ENCODE measurements at regions not wholly inside any gene's neighbourhood (a gene's known extent, or its start where the extent isn't known, plus 50 kb on each side); places are given as distances from the start of the nearest gene placed in this dataset.

DNA sequence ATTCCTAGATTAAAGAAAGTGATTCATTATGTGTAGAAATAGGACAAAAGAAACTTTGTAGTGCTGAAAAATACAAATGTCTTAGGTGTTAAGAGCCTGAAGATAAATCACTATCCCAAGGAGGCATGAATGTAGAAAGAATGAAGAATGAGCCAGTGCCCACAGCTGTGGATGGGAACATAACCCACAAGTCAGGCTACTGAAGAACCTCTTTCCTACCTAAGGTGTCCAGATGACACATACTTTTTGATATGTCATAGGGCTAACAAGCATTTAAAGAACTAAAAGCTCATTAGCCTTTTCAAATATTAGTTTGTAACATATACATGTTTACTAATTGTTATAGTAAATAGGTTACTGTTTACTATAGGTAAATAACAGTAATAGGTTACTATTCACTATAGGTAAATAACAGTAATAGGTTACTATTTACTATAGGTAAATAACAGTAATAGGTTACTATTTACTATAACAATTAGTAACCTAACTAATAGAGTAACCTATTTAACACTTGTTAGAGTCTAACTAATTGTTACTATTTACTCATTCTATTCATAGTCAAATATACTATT, 275.0 kb upstream of the KYNU start:
- Histone ChIP-seq H3K27ac (no peak overlapping the region), H3K4me1 (no peaks in the 10 kb centered on the region), H3K4me3 (no peak overlapping the region), H3K36me3 (no peaks in the 10 kb centered on the region), H3K9me3 (no peaks in the 10 kb centered on the region), H3K27me3 (replicated peaks in 1 of 7) (no peaks in the 10 kb centered on the region)
- TF ChIP-seq, protein P1, sequence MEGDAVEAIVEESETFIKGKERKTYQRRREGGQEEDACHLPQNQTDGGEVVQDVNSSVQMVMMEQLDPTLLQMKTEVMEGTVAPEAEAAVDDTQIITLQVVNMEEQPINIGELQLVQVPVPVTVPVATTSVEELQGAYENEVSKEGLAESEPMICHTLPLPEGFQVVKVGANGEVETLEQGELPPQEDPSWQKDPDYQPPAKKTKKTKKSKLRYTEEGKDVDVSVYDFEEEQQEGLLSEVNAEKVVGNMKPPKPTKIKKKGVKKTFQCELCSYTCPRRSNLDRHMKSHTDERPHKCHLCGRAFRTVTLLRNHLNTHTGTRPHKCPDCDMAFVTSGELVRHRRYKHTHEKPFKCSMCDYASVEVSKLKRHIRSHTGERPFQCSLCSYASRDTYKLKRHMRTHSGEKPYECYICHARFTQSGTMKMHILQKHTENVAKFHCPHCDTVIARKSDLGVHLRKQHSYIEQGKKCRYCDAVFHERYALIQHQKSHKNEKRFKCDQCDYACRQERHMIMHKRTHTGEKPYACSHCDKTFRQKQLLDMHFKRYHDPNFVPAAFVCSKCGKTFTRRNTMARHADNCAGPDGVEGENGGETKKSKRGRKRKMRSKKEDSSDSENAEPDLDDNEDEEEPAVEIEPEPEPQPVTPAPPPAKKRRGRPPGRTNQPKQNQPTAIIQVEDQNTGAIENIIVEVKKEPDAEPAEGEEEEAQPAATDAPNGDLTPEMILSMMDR (IDR thresholded peaks at IDR 0.05 in 8 of 11, conservative IDR thresholded peaks at IDR 0.05 in 3 of 11), result no peak
- TF ChIP-seq POLR2AphosphoS5 (IDR thresholded peaks at IDR 0.05) (no peak), POLR2A (IDR thresholded peaks at IDR 0.05) (no peak)
- no peak for DNase-seq
- intact Hi-C loops (cut with DNase I; ENCODE audit: low total_unique reads), result no loop called here

DNA sequence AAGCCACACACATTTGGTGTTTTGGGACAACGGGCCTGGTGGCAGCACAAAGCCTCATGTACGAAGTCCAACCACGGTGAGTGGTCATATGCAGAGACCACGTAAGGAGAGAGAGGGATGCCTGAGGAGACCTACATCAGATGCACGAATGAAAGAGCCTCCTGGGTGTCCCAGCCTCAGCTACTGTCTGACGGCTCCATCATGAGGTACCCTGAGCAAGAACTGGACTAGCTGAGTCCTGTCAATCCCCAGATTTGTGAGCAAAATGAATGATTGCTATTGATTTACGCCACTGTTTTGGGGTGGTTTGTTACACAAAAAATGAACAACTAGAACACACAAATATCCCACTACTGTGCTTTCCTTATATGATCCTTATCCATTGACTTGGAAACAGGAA, 275.7 kb upstream of the KYNU start:
- Histone ChIP-seq H3K9me3 (no peaks in the 10 kb centered on the region), H3K36me3 (no peaks in the 10 kb centered on the region), H3K4me3 (no peak overlapping the region), H3K27ac (no peak overlapping the region), H3K4me1 (no peaks in the 10 kb centered on the region), H3K27me3 (replicated peaks in 1 of 7) (no peaks in the 10 kb centered on the region)
- 76 to 89% (median 81%) methylated on average over 7 of the region's 7 CpGs for WGBS, 5 donors
- DNase-seq, result no peak
- intact Hi-C loops (cut with DNase I; ENCODE audit: low total_unique reads), result no loop called here
- TF ChIP-seq, protein P1 (IDR thresholded peaks at IDR 0.05 in 8 of 11, conservative IDR thresholded peaks at IDR 0.05 in 3 of 11), result no peak
- TF ChIP-seq POLR2A (IDR thresholded peaks at IDR 0.05), result no peak
- no peak for TF ChIP-seq POLR2AphosphoS5 (IDR thresholded peaks at IDR 0.05)

DNA sequence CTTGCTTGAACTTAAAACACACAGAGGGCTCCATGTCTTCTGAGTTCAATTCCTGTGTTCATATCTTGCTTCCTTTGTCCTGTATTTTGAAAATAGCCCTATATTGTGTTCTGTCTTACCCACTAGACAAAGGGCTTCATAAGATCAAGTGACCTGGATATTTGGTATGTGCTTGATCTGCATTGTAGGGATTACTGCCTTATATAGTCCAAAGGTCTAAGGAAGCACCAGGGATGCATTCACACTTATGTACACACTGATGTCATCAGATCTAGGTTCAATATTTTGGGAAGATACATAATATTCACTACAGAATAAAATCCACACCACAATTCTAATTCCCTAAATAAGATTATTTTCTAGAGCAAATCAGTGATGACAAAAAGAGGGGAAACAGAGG, 278.0 kb upstream of the KYNU start:
- Histone ChIP-seq H3K27me3 (replicated peaks in 1 of 7) (no peaks in the 10 kb centered on the region), H3K9me3 (no peaks in the 10 kb centered on the region), H3K4me3 (no peak overlapping the region), H3K4me1 (no peaks in the 10 kb centered on the region), H3K36me3 (no peaks in the 10 kb centered on the region), H3K27ac (no peak overlapping the region)
- TF ChIP-seq, protein P1 (IDR thresholded peaks at IDR 0.05 in 8 of 11, conservative IDR thresholded peaks at IDR 0.05 in 3 of 11), result no peak
- TF ChIP-seq POLR2A (IDR thresholded peaks at IDR 0.05) (no peak), POLR2AphosphoS5 (IDR thresholded peaks at IDR 0.05) (no peak)
- intact Hi-C loops (cut with DNase I; ENCODE audit: low total_unique reads), result no loop called here
- DNase-seq, result no peak

DNA sequence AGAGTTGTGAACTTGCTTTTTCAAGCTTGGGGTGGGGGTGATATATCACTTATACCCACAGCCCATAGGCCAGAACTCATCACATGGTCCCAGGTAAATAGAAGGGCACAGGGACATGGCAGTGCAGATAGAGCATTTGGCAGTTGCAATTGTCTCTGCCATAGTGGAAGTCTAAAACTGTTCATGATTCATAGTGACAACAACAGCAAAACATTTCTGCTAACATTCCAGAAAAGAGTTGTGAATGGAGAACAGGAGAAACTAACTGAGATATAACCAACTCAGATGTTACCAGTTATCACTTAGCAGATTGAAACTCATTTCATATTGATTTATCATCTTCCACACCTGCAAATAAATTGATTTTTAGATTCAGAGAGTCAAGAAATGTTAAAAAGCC, 278.6 kb upstream of the KYNU start:
- Histone ChIP-seq H3K36me3 (no peaks in the 10 kb centered on the region), H3K27me3 (replicated peaks in 1 of 7) (no peaks in the 10 kb centered on the region), H3K4me3 (no peak overlapping the region), H3K27ac (no peak overlapping the region), H3K4me1 (no peaks in the 10 kb centered on the region), H3K9me3 (no peaks in the 10 kb centered on the region)
- intact Hi-C loops (cut with DNase I; ENCODE audit: low total_unique reads), result no loop called here
- no peak for DNase-seq
- TF ChIP-seq, protein P1 (IDR thresholded peaks at IDR 0.05 in 8 of 11, conservative IDR thresholded peaks at IDR 0.05 in 3 of 11), result no peak
- TF ChIP-seq POLR2A (IDR thresholded peaks at IDR 0.05) (no peak), POLR2AphosphoS5 (IDR thresholded peaks at IDR 0.05) (no peak)
